Stomach (tissue), 4 donors: ENCODE measurements at regions not wholly inside any gene's neighbourhood (a gene's known extent, or its start where the extent isn't known, plus 50 kb on each side); places are given as distances from the start of the nearest gene placed in this dataset.
"Not testable (repeated sequence)": the region's sequence is repeated elsewhere in the genome, so short reads cannot be mapped to it uniquely, and the experiment has no call there.

ENCODE experiments used
- EP300 ChIP-seq: sonication (generic); formaldehyde crosslinking; IDR thresholded peaks from one replicate; pipeline ENCODE4 v1.6.1; 2017; ENCODE audit warnings: antibody characterized with exemption
- POLR2A ChIP-seq, 4 donors: fragments of 450-650 bp; IDR thresholded peaks; one replicate each; pipeline ENCODE4 v1.6.1; 2016; ENCODE audit warnings: antibody characterized with exemption in 4 of 4, control low read depth in 2 of 4, mild to moderate bottlenecking in 1 of 4, moderate library complexity in 1 of 4
- POLR2AphosphoS5 ChIP-seq, 3 donors: sonication (generic); formaldehyde crosslinking; IDR thresholded peaks; one replicate each; pipeline ENCODE4 v1.6.1; 2016; ENCODE audit warnings: antibody characterized with exemption in 3 of 3
- TF ChIP-seq, protein P1 (sequence below), 7 experiments: fragments of 450-650 bp in 4 of 7; fragments of 200-600 bp in 3 of 7; sonication (generic) in 3 of 7; IDR thresholded peaks; one replicate each; pipeline ENCODE4 v1.5.1; 2016 to 2019; ENCODE audit warnings: antibody characterized with exemption in 7 of 7, control low read depth in 2 of 7, mild to moderate bottlenecking in 1 of 7

- not testable (repeated sequence) for TF ChIP-seq POLR2AphosphoS5 (IDR thresholded peaks at IDR 0.05); POLR2A (IDR thresholded peaks at IDR 0.05); EP300
- TF ChIP-seq, protein P1, sequence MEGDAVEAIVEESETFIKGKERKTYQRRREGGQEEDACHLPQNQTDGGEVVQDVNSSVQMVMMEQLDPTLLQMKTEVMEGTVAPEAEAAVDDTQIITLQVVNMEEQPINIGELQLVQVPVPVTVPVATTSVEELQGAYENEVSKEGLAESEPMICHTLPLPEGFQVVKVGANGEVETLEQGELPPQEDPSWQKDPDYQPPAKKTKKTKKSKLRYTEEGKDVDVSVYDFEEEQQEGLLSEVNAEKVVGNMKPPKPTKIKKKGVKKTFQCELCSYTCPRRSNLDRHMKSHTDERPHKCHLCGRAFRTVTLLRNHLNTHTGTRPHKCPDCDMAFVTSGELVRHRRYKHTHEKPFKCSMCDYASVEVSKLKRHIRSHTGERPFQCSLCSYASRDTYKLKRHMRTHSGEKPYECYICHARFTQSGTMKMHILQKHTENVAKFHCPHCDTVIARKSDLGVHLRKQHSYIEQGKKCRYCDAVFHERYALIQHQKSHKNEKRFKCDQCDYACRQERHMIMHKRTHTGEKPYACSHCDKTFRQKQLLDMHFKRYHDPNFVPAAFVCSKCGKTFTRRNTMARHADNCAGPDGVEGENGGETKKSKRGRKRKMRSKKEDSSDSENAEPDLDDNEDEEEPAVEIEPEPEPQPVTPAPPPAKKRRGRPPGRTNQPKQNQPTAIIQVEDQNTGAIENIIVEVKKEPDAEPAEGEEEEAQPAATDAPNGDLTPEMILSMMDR (IDR thresholded peaks at IDR 0.05): not testable (repeated sequence)
Measured at GRCh38 chr5:154636786-154637185, 118.4 kb upstream of the LARP1 start.
